Choroid plexus epithelial cell (primary cell): ENCODE measurements at regions not wholly inside any gene's neighbourhood (a gene's known extent, or its start where the extent isn't known, plus 50 kb on each side); places are given as distances from the start of the nearest gene placed in this dataset.

ENCODE experiments used
- DNase-seq: peaks from one replicate; pipeline ENCODE4 v3.0.0-alpha.2; 2010; ENCODE audit warnings: low read depth
- H3K4me3 ChIP-seq: 2 replicates; pipeline ENCODE4 v1.5.1; 2011; ENCODE audit warnings: low read depth, mild to moderate bottlenecking, control low read depth, low read length, moderate library complexity
- TF ChIP-seq, protein P1 (sequence below): conservative IDR thresholded peaks from 2 replicates; pipeline ENCODE4 v1.5.1; 2011; ENCODE audit warnings: low read depth, mild to moderate bottlenecking, control low read depth, inconsistent platforms, low read length, moderate library complexity

DNA sequence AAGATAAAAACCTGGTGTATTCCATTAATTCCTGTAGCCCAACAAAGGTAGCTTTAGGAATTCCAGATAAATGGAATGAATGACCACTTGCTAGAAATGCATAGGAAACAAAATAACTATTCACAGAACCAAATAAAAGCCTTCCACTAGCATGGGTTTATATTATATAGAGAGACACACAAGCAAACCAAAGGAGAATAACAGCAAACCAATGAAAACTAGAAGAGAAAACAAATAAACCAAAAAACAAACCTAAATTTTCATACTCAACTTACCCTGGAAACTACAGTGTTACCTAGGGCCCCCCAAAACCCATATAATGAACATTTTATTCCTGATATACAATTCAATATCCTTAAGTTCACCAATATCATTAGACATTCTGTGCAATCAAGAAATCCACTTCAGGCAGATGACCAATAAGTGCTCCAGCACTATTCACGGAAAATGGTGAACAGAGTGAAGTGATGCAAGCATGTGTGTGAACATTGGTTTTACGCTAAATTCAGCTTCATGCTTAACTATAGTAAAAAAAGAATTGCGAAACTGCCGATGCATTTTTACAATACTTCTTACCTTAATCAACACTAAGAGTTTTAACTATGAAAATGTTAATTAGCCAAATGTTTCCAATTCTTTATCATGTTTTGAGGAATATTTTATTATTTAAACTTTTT is 1108.4 kb upstream of the TMEM132C start:
- H3K4me3 ChIP-seq, result no peak overlapping the region
- DNase-seq, result no peak
- TF ChIP-seq, protein P1, sequence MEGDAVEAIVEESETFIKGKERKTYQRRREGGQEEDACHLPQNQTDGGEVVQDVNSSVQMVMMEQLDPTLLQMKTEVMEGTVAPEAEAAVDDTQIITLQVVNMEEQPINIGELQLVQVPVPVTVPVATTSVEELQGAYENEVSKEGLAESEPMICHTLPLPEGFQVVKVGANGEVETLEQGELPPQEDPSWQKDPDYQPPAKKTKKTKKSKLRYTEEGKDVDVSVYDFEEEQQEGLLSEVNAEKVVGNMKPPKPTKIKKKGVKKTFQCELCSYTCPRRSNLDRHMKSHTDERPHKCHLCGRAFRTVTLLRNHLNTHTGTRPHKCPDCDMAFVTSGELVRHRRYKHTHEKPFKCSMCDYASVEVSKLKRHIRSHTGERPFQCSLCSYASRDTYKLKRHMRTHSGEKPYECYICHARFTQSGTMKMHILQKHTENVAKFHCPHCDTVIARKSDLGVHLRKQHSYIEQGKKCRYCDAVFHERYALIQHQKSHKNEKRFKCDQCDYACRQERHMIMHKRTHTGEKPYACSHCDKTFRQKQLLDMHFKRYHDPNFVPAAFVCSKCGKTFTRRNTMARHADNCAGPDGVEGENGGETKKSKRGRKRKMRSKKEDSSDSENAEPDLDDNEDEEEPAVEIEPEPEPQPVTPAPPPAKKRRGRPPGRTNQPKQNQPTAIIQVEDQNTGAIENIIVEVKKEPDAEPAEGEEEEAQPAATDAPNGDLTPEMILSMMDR, result no peak

DNA sequence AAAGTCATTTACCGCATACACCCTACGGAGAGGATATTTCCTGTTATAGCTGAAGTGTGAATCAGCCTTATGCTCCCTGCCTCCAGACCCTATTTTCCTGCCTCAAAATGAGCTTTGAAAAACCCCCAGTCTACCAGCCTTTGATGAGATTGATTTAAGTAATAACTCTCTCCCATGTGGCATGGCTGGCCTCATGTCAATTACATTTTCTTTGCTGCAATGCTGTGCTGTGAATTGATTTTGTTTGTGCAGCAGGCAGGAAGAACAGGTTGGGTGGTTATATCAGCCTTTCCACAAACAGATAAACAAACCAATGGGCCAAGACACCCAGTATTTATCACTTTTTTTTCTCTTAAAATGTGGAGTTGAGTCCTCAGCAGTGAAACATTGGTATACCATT is 1105.5 kb upstream of the TMEM132C start:
- TF ChIP-seq, protein P1, result no peak
- H3K4me3 ChIP-seq, result no peak overlapping the region
- DNase-seq, result no peak

DNA sequence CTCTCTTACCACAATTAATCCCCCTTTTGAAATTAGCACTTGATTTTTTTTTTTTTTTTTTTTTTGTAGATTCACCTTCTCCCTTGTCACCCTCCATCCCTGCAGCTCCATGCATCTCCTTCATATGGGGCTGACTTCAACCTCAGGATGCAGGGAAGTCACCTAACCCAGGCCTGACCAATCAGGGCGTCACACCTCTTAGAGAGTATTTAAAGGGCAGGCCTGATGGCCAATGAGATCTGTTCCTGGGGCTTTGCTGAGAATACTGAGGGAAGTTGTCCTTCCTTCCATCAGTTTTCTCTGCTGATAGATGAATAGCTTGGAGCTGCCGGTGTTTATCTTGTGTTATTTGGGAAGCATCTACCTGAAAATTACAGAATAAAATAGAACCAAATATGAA is 1104.7 kb upstream of the TMEM132C start:
- TF ChIP-seq, protein P1, result no peak
- no peak overlapping the region for H3K4me3 ChIP-seq
- DNase-seq, result no peak

DNA sequence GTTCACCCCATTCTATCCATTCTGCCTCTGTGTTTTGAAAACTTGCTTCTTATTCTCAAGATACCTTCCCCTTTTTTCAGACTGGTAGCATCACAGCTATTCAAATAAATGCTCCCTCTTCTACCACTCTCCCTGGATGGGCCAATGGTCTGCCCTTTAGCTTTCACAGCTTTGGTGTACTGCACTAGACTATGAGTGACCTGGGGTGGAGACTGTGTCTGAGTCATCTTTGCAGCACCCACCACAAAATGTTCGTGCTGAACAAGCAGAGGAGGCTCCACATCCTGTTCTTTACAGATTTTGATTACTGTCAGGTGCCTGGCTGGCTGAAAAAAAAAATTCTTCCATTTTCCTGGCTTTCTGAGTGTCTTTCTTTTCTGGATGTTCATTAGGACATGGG is 1104.1 kb upstream of the TMEM132C start:
- DNase-seq, result peak; percentile 78
- TF ChIP-seq, protein P1, result no peak
- no peak overlapping the region for H3K4me3 ChIP-seq

DNA sequence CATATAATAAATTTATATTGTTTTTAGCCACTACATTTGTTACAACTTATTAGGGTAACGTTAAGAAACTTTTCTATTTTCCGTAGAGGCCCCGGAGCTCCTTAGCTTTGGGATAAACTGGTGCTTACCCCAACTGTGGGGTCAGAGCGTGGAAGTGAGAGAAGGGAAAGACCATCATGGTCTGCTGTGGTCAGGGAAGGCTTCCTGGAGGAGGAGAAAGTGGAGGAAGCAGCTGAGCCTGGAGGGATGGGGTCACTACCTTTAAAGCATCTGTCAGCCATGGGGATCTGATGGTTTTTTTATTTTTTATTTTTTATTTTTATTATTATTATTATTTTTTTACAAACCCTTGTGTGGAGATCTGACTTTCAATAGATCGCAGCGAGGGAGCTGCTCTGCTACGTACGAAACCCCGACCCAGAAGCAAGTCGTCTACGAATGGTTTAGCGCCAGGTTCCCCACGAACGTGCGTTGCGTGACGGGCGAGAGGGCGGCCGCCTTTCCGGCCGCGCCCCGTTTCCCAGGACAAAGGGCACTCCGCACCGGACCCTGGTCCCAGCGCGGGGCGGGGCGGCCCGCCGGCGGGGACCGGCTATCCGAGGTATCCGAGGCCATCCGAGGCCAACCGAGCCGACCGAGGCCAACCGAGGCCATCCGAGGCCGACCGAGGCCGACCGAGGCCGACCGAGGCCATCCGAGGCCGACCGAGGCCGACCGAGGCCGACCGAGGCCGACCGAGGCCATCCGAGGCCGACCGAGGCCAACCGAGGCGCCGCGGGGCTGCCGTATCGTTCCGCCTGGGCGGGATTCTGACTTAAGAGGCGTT is 1101.2 kb upstream of the TMEM132C start:
- TF ChIP-seq, protein P1, result no peak
- H3K4me3 ChIP-seq, result peak overlapping the region; percentile 63
- peak; percentile 81 for DNase-seq

DNA sequence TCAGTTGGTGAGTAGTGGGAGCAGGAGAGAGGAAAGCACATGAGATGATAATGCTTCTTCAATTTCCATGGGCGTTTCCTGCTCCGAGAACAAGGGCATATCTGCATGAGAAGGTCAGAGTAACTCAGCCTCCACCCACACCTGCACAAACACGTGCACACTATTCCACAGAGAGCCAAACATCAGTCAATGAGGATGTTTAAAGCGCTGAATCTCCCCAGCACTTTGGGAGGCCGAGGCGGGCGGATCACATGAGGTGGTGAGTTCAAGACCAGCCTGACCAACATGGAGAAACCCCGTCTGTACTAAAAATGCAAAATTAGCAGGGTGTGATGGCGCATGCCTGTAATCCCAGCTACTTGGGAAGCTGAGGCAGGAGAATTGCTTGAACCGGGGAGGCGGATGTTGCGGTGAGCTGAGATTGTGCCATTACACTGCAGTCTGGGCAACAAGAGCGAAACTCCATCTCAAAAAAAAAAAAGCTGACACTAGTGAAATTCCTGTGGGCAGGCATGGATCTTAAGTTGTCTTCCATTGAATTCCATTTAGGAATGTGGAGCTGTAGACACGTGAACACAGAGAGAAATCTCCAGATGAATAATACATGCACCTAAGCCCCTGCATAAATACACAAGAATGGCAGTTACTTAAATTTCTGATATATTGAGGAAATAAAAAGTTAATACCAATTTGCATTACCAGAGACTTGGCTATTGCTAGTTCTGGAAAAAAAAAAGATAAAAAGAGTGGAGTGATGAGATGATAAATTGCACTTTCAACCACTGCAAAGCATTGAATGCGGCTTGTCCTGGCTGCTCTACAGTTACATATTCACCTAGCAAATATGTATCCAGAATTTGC is 1097.4 kb upstream of the TMEM132C start:
- TF ChIP-seq, protein P1, result no peak
- no peak for DNase-seq

More for the DNA sequence above, 1097.4 kb upstream of the TMEM132C start:
- H3K4me3 ChIP-seq, result no peak overlapping the region
